GM19438 (cell line): ENCODE measurements at regions not wholly inside any gene's neighbourhood (a gene's known extent, or its start where the extent isn't known, plus 50 kb on each side); places are given as distances from the start of the nearest gene placed in this dataset.
A peak's percentile ranks its signal among the peaks of the same experiment; 100 is the strongest.

ENCODE experiments used
- ATAC-seq: cut with Tn5 transposase; IDR thresholded peaks from one replicate; pipeline ENCODE4 v1.9.1; 2021; ENCODE audit warnings: low read depth; ENCODE audit not compliant: unreplicated experiment

DNA sequence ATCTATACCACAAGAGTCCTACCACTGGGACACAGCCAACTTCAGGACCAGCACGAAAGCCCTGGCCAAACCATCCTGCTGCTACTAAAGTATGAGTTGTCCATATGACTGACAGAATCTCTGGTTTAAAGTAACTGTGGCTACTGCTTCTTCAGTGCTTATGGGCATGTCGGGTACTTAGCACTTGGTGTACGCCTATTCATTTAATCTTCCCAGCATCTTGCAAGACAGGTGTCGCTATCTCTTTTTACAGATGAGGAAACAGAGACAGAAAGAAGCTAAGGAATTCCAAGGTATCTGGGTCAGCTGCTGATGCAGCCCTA lies 203.4 kb upstream of the ID2 start:
- peak; percentile 0 for ATAC-seq

DNA sequence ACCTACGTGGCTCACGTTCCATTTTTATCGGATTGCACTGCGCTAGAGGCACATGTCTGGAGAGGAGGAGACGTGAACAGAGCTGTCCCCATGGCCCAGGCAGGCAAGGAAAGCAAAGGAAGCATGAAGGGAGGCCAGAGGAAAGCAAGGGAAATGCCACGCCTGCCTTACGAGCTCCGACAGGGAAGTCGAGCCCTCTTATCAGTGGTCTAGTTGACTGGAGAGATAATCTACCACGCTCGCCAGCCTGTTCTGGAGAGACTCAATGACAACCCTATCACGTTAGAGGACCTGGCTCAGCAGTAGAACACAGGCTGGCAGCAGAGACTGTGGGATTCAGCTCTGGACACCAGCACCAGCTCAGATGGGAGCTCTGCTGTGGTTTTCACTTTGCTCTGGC lies 202.6 kb upstream of the ID2 start:
- no peak for ATAC-seq

DNA sequence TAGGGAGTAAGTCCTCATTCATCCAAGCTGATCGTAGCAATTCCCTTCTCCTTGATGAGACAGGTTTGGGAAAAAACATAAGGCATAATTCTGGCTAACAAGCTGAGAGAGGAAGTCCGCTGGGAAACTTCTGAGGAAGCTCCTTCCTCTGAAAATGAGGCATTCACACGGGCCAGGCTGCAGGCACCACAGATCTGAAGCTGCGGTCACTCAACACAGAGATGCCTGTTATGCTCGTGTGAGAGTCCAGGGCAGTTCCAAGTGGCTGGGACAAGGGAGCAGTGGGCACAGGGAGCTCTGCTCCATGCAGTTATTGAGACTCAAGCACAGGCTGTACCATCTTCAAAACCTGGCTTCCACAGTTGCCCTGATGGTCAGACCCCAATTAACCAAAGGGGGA lies 200.9 kb upstream of the ID2 start:
- no peak for ATAC-seq

DNA sequence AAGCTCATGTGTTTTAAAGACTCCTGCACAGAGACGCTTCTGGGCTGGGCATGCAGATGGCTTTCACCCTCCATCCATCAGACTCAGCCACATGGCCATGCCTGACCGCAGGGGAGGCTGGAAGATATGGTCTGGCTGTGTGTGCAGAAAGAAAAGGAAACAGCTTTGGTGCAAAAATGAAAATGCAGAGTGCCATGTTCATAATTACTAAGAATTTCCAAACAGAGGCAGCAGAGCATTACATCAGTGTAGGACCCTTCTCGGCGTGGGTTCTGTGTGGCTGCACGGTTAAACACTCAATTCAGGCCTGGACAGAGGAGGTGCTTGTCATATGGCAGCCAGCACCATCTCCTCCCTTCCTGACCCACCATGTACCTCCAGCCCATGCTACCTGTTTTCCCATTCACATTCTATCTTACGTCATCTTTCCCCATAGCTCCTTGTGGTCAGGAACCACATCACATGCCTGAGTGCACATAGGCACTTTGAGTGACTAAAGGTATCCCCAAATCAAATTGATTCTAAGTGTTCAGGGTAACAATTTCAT lies 200.3 kb upstream of the ID2 start:
- peak; percentile 43 for ATAC-seq

DNA sequence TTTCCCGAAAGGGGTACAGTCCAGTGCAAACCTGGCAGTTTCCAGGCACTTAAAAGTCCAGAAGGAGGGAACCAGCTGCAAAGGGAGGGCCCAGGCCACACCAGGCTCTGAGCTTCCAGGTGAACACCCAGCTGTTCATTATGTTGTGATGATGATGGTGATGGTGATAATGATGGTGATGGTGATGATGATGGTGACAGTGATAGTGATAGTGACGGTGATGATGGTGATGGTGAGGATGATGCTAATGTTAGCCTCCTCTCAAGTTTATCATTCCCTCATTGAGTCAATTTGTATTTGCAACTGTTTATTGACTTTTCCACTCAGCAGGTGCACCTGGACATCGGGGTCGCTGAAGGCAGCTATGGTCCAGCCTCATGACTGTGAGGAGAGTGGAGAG lies 199.4 kb upstream of the ID2 start:
- no peak for ATAC-seq

DNA sequence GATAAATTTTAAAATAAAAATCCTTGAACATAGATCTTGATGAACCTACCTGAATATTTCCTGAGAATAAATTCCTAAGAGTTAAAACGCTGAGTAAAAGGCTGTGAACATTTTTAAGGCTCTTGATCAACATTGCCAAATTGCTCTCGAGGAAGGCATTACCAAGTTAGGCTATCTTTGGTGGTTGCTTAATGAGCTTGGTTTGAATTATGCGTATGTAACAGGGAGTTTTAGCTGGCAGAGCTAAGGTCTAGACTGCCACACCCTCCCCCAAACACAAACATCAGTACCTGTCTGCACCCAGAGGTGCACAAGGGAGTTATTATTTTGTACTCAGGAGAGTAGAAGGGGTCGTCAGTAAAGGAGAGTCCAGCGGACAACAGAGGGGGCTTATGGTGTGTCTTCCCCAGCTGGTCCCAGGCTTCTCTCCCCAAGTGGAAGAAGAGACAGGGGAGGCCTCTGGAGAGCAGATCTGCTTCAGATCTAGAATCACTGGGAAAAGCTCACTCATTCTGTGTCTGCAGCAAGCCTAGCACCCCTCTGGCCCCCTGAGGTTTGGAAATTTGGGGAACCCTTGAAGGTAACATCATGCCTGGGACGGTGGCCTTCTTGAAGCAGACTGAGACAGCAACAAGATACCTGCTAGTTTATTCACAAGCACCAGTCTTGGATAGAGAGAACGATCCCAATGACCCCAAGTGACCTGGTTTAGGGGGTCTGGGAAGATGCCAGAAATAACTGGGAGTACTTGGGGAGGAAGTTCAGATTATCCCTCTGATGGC lies 197.2 kb upstream of the ID2 start:
- ATAC-seq, result no peak

DNA sequence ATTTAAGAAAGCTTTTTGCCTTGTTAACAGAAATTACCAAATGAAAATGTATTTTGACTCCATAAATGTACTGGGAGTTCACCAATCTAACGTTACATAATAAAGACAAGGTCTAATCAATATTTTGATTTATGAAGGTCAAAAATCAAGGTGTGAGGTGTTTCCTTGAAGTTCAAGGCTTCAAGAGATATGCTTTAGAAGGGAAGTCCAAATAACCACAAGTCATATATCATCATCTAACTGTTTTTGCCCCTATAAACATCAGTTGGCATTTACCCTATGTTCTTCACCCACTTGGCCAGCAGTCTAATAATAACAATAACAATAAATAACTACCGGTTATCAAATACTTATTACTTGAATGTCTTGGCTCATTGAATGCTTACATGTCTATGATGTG lies 196.1 kb upstream of the ID2 start:
- ATAC-seq, result no peak

DNA sequence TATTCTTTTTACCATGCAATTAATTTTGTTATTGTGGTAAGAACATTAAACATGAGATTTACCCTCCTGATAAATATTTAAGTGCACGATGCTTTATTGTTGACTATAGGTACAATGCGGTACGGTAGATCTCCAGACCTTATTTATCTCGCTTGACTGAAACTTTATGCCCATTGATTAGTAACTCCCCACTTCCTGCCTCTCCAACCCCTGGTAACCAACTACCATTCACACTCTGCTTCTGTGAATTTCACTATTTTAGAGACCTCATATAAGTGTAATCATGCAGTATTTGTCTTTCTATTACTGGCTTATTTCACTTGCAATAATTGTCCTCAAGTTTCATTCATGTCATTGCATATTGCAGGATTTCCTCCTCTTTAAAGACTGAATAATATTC lies 195.7 kb upstream of the ID2 start:
- ATAC-seq, result no peak

DNA sequence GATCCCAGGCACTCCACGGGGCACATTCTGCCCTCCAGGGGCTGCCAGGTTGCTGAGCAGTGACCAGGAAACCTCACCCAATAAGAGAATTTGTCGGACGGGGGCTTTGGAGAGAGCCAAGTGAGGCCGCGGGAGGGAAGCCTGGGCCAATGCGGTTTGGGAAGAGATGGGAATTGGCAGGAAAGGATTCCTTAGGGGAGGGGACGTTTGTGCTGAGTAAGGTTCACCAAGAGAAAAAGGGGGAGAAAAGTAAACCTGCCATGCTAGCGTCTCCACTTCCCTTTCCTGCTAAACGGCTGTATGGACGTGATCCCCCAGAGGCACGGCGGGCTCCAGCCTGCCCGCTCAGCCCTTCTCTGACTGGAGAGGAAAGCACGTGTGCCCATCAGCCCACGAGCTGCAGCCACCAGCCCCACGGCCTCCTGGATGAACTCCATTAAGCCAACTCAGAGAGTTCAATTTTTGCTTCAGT lies 194.4 kb upstream of the ID2 start:
- ATAC-seq, result peak; percentile 14

DNA sequence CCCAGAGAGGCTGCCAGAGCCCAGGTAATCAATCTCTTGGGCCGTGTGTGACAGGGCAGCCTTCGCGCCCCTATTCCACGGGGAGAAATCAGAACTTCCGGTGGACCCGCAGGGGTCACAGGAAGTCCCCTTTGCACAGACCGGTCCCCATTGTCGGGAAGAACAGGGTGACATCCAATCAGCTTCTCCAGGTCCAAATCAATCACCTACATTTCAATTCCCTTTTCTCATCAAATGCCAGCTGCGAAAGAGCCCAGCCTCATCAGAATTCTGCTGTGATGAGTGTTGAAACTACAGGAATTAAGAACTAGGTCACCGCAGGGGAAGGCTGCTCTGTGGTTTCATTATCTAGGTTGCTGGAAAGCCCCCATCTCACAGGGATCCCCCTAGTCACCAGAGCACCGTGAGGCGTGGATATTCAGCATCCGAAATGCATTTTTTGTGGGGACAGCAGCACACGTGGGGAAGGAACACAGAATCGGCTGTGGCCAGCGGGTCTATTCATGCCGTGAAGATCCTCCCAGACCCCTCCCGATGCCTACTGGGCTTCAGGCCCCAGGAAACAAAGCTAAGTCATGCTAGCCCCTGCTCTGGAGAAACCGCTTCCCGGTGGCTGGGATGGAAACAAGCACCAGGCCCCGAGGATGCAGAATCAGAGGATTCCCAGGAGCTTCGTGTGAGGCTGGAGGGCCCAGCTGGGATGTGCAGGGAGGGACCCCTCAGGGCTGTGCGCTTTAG lies 193.7 kb upstream of the ID2 start:
- ATAC-seq, result peak; percentile 58

DNA sequence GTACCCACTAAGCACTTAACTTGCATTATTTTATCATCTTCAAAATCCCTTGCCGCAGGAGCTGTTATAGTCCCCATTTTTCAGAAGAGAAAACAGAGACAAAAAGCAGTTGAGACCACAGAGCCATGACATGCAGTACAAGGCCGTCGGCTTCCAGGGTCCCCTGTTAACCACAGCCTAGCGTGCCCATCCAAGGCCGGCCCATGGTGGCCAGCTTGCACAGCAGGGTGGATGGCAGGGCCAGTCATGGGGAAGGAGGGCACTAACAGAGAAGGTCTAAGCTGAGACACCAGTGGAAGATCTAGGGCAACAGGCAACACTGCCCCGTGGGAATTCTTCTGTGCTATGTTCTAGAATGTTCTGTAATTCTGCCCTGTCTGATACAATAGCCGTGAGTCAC lies 192.6 kb upstream of the ID2 start:
- ATAC-seq, result no peak

DNA sequence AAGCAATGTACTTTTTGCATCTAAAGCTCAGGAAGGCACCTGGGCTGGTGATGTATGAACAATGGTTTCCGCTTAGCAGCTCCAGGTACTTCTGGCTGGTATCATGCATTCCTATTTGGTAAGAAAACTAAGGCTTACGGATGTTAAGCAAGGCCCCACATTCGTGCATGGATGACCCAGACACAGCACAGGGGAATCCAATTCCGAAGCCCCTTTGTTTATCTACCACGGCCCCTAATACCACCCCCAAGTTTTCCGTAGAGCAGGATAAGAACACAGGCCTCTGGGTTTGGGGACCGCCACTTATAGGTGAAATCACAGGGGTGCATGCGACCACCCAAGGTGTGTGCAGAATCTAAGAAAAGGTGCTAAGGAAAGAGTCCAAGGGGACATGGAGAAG lies 192.1 kb upstream of the ID2 start:
- ATAC-seq, result no peak

DNA sequence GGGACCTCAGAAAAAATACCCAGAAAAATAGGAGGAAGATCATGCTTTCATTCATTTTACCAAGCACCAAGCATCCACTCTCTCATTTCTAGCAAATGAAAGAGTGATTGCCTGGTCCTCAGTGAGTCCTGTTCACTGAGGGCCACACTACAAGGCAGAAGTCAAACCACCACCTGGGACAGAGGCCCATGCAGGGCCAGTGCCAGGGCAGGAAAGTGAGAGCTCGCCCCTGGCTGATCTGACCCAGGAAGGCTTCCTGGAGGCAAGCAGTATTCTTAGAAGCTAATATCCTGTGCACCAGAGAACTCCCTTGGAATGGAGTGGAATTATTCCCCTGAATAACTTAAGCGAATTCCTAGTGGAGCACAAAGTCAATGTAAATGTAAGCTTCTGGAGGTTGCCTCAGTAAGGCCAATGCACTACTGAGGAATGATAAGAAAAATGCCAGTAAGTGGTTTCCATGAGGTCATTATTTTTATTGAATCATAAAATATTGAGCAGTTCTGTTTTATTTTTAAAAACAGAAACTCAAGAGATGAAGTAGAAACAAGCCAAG lies 191.6 kb upstream of the ID2 start:
- no peak for ATAC-seq

DNA sequence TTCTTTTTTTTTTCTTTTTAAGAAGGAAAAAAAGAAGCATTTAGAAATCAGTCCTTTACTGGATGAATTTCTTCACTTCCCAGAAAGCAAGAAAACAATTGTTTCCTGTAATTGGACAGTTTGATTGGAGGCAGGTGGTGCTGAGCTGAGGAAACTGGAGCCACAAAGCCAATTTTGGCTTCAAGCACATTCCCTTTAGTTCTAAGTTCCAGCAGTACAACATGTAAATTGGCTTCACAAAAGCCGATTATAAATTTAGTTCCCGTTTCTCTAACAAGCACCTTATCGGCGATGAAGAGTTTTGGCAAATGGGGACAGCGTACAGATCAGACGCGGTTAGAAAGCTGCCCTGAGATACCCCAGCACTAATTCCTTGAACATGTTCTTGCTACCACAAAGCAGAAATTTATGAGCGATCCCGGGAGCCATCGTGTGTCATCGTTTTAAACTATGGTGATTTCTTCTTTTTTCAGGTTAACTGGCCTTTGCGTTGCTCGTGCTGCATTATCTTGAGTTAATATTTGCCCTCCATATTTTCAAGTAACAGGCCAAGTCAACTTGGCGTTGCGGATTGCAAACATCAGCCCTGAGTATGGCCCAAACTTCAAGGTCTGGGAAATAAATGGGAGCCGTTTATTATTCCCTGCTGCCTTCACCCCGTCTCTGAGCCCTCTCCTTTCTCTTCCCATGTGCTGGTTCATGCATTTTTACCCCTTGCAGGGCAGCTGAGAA lies 190.4 kb upstream of the ID2 start:
- no peak for ATAC-seq

DNA sequence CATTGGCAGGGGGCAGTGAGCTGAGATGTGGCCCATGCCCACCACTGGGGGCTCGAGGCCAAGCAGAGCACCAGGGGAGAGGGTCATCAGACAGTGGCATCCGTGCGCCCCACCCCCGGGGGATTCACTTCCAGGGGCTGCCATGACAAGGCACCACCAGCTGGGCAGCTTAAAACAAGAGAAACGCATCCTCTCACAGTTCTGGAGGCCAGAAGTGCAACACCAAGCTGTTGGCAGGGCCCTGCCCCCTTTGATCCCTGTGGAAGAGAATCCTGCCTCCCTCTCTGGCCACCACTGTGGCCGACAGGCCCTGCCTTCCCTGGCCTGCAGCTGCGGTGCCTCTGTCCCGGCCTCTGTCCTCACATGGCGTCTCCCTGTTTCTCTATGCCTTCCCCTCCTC lies 187.7 kb upstream of the ID2 start:
- ATAC-seq, result no peak

DNA sequence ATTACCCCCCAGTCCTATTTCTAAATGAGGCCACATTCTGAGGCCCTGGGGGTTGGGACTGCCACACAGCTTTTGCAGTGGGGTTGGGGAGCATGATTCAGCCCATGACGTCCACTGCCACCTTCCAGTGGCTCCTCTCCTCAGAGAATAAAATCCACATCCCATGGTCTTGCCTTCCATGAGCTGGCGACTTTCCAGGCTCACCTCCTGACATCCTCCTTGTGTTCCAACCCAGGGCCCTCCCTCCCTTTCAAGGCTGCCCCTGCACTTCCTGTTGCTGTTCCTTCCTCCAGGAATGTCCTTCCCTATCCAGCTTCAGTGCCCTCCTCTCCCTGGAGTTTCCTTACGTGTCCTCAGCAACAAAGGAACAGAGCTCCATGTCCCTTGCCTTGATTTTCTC lies 187.3 kb upstream of the ID2 start:
- ATAC-seq, result no peak

DNA sequence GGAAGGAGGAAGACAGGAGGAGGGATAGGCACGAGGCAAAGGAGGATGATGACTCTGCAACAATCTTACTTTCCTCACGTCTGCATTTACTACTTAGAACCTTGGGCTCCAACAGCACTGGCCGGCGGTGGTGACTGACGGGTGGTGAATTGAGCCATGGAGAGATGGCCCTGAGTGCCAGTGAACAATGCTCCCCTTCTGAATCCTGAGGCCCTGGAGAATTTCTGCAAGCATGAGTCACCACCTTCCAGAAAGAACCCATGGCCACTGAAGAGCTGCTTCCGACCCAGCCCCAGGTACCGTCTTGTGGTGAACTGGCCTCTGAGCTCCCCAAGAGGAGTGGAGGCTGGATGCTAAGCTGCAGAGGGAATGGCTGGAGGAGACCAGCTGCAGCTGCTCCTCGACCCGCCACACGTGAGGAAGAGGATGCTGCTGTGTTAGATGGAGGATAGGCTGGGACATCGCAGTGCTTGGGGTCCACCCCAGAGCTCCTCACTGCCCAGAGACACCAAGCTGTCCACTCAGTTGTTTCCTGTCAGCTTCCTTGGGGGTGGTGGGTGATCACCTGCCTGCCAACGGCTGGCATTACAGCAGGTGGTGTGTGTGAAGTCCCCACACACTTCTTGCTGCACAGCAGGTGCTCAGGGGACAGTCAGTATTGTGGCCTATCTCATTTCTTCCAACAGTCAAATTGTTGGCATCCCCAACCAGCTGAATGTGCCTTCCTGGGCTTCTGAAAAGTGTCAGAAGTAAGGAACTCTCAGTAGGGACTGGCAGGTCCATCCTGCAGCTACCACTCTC lies 186.5 kb upstream of the ID2 start:
- no peak for ATAC-seq

DNA sequence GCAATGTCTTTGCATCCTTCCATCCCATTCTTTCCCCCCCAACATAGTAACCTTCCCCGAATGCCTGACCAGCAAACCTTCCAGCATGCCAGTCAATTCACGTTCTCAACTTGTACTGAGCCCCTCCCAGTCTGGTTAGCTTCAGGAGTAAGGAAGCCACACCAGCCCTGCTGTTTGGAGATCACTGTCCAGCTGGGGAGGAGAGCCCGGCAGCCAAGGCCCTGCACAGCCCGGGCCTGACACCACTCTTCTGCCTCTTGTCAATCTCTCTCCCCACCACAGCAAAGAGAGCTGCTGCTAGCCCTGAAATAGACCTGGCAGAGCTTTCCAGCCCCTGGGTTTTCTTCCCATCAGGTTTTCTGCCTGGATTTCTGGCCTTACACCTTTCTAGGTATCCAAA lies 185.8 kb upstream of the ID2 start:
- ATAC-seq, result no peak

DNA sequence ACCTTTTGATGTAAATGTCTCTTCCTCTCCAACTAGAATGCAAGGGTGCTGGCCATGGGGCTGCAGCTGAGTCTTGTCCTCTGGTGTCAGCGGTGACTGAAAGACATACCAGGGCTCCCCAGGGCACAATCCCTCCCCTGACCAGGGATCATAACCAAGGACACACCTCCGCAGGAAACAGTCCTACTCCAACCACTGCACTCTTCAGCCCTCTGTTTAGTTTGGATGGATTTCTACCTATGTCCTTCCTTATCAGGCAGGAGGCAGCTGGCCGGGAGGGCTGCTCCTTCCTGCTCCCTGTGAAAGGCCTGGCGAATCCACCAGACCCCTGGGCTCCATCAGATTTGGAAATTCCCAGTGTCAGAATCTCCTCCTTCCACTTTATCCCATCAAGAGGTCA lies 185.2 kb upstream of the ID2 start:
- ATAC-seq, result no peak

DNA sequence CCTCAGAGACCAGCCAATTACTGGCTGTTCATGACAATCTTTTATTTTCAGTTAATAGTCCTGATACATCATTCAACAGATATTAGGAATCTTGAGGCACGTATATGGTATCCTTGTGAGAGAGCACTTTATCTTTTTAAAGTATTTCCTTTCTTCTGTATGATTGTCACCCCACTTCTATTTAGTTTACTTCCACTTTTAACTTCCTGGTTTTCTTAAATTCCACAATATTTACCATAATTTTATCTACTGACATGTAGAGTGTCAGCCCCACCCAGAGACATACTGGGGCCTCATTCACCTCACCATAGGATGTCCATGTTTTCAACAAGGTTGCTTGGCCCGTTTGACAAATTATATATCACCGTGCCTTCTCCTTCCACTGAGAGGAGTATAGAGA lies 182.9 kb upstream of the ID2 start:
- no peak for ATAC-seq
